ENCODE measurements at regions not wholly inside any gene's neighbourhood (a gene's known extent, or its start where the extent isn't known, plus 50 kb on each side); places are given as distances from the start of the nearest gene placed in this dataset.

GRCh38 chr11:115679945-115680344 lies 175.7 kb upstream of the CADM1 start:
- no peak for TF ChIP-seq CTCF (IDR thresholded peaks at IDR 0.05)
- TF ChIP-seq POLR2A (IDR thresholded peaks at IDR 0.05), result no peak

All from esophagus squamous epithelium (tissue), 4 donors.